HG03432 (cell line): ENCODE measurements at regions not wholly inside any gene's neighbourhood (a gene's known extent, or its start where the extent isn't known, plus 50 kb on each side); places are given as distances from the start of the nearest gene placed in this dataset.
"Not testable (repeated sequence)": the region's sequence is repeated elsewhere in the genome, so short reads cannot be mapped to it uniquely, and the experiment has no call there.

ENCODE experiments used
- ATAC-seq: cut with Tn5 transposase; IDR thresholded peaks from one replicate; pipeline ENCODE4 v1.9.1; 2021; ENCODE audit warnings: mild to moderate bottlenecking, moderate library complexity; ENCODE audit not compliant: unreplicated experiment

GRCh38 chr19:29060813-29061364 lies 152.1 kb downstream of the UQCRFS1 start:
- ATAC-seq: no peak

DNA sequence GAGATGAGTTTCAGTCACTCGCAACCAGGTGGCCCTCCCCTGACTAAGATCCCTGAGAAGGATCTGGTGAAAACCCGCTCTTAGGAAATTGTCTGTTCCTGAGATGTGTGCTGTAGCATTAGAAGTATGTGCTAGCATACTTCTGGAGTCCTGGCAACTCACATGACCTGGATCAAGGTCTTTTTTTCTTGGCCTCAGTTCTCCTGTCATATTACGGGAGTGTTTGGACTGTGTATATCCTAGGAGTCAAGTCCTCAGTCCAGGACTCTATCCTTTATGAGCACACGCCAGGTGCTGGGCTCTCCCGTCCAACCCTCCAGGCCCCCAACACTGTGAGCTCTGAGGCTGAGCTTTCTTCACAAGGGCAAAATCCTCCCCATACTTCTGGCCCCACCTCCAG lies 156.4 kb downstream of the UQCRFS1 start:
- ATAC-seq: no peak

- no peak for ATAC-seq
Measured at GRCh38 chr19:29054886-29055675, 157.9 kb downstream of the UQCRFS1 start.

- ATAC-seq: no peak
Measured at GRCh38 chr19:29048873-29049272, 164.1 kb downstream of the UQCRFS1 start.

DNA sequence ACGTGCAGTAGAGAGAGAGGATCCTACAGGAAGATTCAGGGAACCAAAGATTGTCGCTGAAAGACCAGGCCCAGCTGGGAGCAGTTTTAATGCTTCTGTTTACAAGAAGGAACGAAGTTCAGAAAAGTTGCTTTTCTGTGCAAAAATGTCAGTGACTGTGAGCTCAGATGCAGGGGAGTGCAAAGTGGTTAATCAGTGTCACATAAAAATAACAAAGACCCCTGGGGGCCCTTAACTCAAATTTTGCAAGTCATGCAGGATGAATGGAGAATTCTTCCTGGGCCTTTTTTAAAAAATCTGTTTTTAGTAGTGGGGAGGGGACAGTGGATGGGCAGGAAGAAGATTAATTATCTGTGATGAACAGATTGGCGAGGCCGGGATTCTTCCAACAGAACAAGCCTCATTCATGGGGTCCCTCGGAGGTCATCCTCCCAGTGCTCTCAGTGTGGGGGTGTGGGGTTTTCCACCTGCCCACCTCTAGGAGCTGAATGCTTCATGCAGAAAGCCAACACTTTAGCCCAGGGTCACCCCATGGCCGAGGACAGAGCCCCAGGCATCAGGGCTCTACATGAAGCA lies 167.2 kb downstream of the UQCRFS1 start:
- ATAC-seq: no peak

GRCh38 chr19:29044037-29044436 lies 168.9 kb downstream of the UQCRFS1 start:
- ATAC-seq: no peak

- ATAC-seq: no peak
Measured at GRCh38 chr19:29042450-29042849, 170.5 kb downstream of the UQCRFS1 start.

DNA sequence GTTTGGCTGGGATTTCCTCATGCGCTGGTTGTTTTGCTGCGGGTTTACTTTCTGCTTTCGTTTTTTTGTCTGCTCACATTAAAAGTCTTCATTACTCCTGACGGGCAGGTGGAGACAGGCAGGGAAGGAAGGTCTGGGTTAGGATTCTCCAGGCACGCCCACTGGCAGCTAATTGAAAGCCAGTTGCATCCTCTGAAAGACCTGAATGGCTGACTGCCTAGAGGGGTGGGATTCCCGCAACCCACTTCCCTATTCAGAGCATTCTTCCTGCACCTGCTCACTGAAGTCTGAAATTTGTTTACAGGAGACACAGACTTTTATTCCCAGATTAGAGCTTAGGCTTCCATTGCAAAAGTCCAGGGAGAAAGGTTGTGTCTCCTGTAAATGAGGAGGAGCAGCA lies 172.0 kb downstream of the UQCRFS1 start:
- no peak for ATAC-seq

DNA sequence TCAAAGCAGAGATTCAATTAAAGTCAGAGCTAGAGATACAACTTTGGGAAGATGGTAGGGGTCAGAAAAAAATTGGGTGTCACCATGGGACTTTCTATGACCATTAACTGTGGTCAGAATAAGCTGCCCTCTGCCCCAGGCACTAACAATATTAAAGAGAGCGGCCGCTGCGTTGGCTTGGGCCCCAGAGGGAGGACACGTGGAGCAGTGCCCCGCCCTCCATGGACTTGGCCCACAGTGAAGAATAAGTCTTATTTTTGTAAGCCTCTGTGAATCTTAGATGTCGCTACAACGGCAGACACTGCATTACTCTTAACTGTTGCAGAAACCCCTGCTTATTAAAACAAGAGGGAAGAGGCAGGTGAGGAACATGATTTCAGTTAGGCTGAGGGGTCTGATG lies 172.7 kb downstream of the UQCRFS1 start:
- ATAC-seq: no peak

- ATAC-seq: not testable (repeated sequence)
Measured at GRCh38 chr19:29039036-29039435, 173.9 kb downstream of the UQCRFS1 start.

GRCh38 chr19:29031216-29031615 lies 181.7 kb downstream of the UQCRFS1 start:
- no peak for ATAC-seq

- no peak for ATAC-seq
Measured at GRCh38 chr19:29029268-29029958, 183.5 kb downstream of the UQCRFS1 start.

- ATAC-seq: no peak
Measured at GRCh38 chr19:29022599-29022998, 190.4 kb downstream of the UQCRFS1 start.

DNA sequence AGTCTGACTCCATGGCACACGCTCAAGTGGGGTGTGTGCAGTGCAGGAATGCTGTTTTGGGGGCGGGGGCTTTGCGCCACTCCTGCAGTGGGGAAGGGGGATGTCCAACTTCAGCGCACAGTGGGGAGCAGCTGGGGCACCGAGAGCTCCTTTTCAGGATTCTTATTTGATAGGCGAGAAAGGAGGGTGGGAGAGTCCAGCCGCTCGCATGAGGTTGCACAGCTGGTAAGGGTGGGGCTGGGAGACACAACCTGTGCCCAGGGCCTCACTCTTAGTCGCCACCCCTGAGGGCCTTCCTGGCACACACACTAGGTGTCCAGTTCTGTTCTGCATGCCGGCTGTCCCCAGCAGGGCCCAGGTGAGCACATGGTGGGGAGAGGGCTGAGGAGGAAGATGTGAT lies 190.8 kb downstream of the UQCRFS1 start:
- ATAC-seq: no peak

GRCh38 chr19:29021232-29021916 lies 191.6 kb downstream of the UQCRFS1 start:
- ATAC-seq: no peak

DNA sequence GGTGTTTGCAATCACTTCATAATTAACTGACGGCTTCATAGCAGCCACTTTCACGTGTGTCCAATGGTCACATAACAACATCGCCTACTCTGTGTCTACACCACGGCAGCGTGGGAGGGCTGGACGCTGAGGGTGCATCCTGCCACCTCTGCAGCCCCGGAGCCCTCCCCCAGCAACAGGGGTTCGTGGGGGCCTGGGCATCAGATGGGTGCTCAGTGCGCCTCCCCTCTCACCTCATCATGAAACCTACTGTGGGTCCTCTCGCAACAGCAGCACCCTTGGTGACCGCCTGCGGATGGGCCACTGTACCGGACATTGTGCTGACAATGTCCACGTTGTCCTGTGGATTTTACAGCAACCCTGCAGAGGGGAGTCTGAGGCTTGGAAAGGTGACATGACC lies 193.5 kb downstream of the UQCRFS1 start:
- no peak for ATAC-seq

DNA sequence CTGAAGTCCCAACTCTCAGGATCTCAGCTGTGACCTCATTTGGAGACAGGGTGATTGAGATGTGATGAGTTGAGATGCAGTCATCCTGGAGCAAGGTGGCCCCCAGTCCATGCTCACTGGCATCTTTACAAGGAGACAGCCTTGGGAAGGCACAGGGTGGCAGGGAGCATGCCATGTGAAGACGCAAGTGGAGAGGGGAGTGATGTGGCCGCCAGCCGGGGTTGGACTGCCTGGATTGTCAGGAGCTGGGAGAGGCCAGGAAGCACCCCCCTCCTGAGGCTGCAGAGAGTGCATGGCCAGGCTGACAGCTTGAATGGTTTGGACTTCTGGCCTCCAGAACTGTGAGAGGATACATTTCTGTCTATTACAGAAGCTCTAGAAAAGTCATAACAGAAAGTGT lies 194.4 kb downstream of the UQCRFS1 start:
- ATAC-seq: no peak

DNA sequence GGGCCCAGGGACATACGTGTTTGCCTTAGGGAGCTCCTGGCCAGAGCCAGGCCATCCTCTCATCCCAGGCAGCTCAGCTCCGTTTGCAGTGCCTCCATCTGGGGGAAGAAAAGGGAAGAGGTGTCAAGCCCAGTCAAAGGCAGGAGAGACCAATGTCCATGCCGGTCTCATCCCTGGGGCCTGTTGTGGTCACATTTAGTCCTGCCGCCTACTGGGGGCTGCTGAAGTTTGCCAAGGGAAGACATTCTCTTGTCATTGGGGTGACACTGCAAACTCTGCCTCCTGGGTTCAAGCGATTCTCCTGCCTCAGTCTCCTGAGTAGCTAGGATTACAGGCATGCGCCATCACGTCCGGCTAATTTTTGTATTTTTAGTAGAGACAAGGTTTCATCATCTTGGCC lies 195.2 kb downstream of the UQCRFS1 start:
- no peak for ATAC-seq

GRCh38 chr19:29016926-29017760 lies 195.8 kb downstream of the UQCRFS1 start:
- ATAC-seq: no peak

DNA sequence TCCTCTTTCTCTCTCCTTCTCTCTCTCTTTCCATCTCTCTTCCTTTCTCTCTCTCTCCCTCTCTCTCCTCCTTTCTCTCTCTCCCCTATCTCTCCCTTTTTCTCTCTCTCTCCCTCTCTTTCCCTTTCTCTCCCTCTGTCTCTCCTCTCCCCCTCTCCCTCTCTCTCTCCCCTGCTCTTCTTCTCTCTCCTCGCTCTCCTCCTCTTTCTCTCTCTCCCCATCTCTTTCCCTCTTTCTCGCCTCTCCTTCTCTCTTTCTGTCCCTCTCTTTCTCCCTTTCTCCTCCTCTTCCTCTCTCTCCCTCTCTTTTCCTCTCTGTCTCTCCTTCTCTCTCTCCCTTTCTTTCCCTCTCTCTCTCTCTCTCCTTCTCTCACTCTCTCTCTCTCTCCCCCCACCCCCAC lies 196.6 kb downstream of the UQCRFS1 start:
- no peak for ATAC-seq
